PC-9 (cell line): ENCODE measurements at regions not wholly inside any gene's neighbourhood (a gene's known extent, or its start where the extent isn't known, plus 50 kb on each side); places are given as distances from the start of the nearest gene placed in this dataset.
A peak's percentile ranks its signal among the peaks of the same experiment; 100 is the strongest.

Experiments
- BruUV-seq: library from RNA; stranded (reverse); fragments of 400-500 nt; replicated peaks from 2 replicates; lab custom pipeline; 2021; lab: Mats Ljungman, UMichigan
- CTCF ChIA-PET: fragments of 300-600 bp; sonication (Branson Sonifier 250); formaldehyde crosslinking; loops from one replicate; lab custom pipeline; 2022; ENCODE audit warnings: antibody characterized with exemption; lab: Charles Lee
- POLR2A ChIA-PET: fragments of 300-600 bp; sonication (Branson Sonifier 250); formaldehyde crosslinking; loops from one replicate; lab custom pipeline; 2022; ENCODE audit warnings: antibody characterized with exemption; ENCODE audit not compliant: unreplicated experiment; lab: Charles Lee
- DNase-seq, 2 experiments: peaks; one replicate each; pipeline versions ENCODE4 v3.0.0 to v3.0.0-alpha.2; 2015 to 2022; ENCODE audit warnings: mixed read lengths in 1 of 2
- H2AFZ ChIP-seq: fragments of 200-600 bp; sonication (generic); 2 replicates; pipeline ENCODE4 v1.8.1; 2017; ENCODE audit warnings: antibody characterized with exemption
- H3F3A ChIP-seq: fragments of 200-600 bp; sonication (generic); 2 replicates; pipeline ENCODE4 v1.8.1; 2017; ENCODE audit warnings: antibody characterized with exemption, mild to moderate bottlenecking, low read depth; ENCODE audit not compliant: insufficient read depth
- H3K27ac ChIP-seq: fragments of 200-600 bp; sonication (generic); 2 replicates; pipeline ENCODE4 v1.6.1; 2016; ENCODE audit warnings: mixed run types
- H3K27me3 ChIP-seq: fragments of 200-600 bp; sonication (generic); 2 replicates; pipeline ENCODE4 v1.6.1; 2016; ENCODE audit warnings: low read depth, mixed run types; ENCODE audit not compliant: insufficient read depth
- H3K36me3 ChIP-seq: fragments of 200-600 bp; sonication (generic); 2 replicates; pipeline ENCODE4 v1.6.1; 2016; ENCODE audit warnings: low read depth, mixed run types
- H3K4me1 ChIP-seq: fragments of 200-600 bp; sonication (generic); replicated peaks from 2 replicates; pipeline ENCODE4 v1.6.1; 2016; ENCODE audit warnings: mixed run types; ENCODE audit not compliant: insufficient read depth
- H3K4me2 ChIP-seq: fragments of 200-600 bp; sonication (generic); 2 replicates; pipeline ENCODE4 v1.6.1; 2017; ENCODE audit warnings: mixed run types
- H3K4me3 ChIP-seq: fragments of 200-600 bp; sonication (generic); 2 replicates; pipeline ENCODE4 v1.6.1; 2016; ENCODE audit warnings: mixed run types
- H3K79me2 ChIP-seq: fragments of 200-600 bp; sonication (generic); 2 replicates; pipeline ENCODE4 v1.6.1; 2017; ENCODE audit warnings: low read depth, mixed run types
- H3K9me2 ChIP-seq: fragments of 200-600 bp; sonication (generic); 2 replicates; pipeline ENCODE4 v1.8.1; 2017; ENCODE audit warnings: mild to moderate bottlenecking; ENCODE audit not compliant: insufficient read depth
- H3K9me3 ChIP-seq: fragments of 200-600 bp; sonication (generic); 2 replicates; pipeline ENCODE4 v1.8.1; 2016; ENCODE audit warnings: low read depth; ENCODE audit not compliant: insufficient read depth
- H4K20me1 ChIP-seq: fragments of 200-600 bp; sonication (generic); 2 replicates; pipeline ENCODE4 v1.8.1; 2017; ENCODE audit not compliant: insufficient read depth
- CTCF ChIP-seq: fragments of 200-600 bp; sonication (generic); conservative IDR thresholded peaks from 2 replicates; pipeline ENCODE4 v1.6.1; 2017; ENCODE audit warnings: mixed run types, antibody characterized with exemption, mild to moderate bottlenecking, moderate library complexity
- EZH2 ChIP-seq: fragments of 200-600 bp; sonication (generic); IDR thresholded peaks from 2 replicates; pipeline ENCODE4 v1.8.0; 2017; ENCODE audit warnings: antibody characterized with exemption, low read depth
- intact Hi-C: fragments of 100-400 bp; cut with micrococcal nuclease; formaldehyde crosslinking; loops from one replicate; pipeline ENCODE4 v1.10.0; 2022; ENCODE audit not compliant: unreplicated experiment

DNA sequence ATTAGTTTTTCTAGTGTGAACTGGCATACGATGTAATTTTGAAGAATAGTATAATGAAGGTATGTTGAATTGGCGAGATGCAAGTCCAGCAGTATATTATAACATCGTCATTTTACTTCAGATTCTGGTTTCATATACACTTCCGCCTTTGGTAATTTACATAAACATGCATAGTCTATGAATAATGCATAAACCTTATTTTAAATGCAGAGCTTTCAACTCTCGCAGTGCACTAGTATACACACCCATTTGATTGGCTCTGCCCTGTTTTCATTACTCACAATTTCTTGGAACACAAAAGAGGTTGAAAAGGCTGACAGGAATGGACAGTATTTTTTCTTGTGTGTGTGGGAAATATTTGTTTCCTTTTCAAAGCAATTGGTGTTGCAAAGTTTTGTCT is 128.9 kb upstream of the CCNH start:
- intact Hi-C loops = loop anchor here (10.0 kb wide), 1 partner anchor 233 kb away; no protein-coding TSS in a partner anchor
- no peak overlapping the region for H3K27ac ChIP-seq
- no peaks in the 10 kb centered on the region for H3F3A ChIP-seq
- TF ChIP-seq EZH2 = no peak
- TF ChIP-seq CTCF = no peak
- no peak overlapping the region for H3K4me3 ChIP-seq
- H3K36me3 ChIP-seq = no peaks in the 10 kb centered on the region
- H3K4me2 ChIP-seq = no peak overlapping the region
- H4K20me1 ChIP-seq = no peaks in the 10 kb centered on the region
- H3K9me3 ChIP-seq = no peaks in the 10 kb centered on the region
- ChIA-PET POLR2A (no interaction called here), CTCF (interaction anchor here (0.8 kb wide), 1 partner anchor 16 kb away, joined by 4 read pairs; no protein-coding TSS in a partner anchor)
- H3K27me3 ChIP-seq = no peaks in the 10 kb centered on the region
- H3K4me1 ChIP-seq = no peaks in the 10 kb centered on the region
- no TSS peak for BruUV-seq
- no peaks in the 10 kb centered on the region for H3K9me2 ChIP-seq
- no peak for DNase-seq
- no peaks in the 10 kb centered on the region for H3K79me2 ChIP-seq
- H2AFZ ChIP-seq = no peak overlapping the region

GRCh38 chr5:87541033-87541432 is 128.3 kb upstream of the CCNH start:
- no peaks in the 10 kb centered on the region for H3F3A ChIP-seq
- H3K4me2 ChIP-seq = no peak overlapping the region
- H3K4me1 ChIP-seq = no peaks in the 10 kb centered on the region
- no peaks in the 10 kb centered on the region for H3K36me3 ChIP-seq
- H4K20me1 ChIP-seq = no peaks in the 10 kb centered on the region
- peak in 1 of 2 experiments; percentile 32 for DNase-seq
- no peak overlapping the region for H3K27ac ChIP-seq
- TF ChIP-seq EZH2 (no peak), CTCF (no peak)
- H3K27me3 ChIP-seq = no peaks in the 10 kb centered on the region
- intact Hi-C loops = loop anchor here (10.0 kb wide), 1 partner anchor 234 kb away; no protein-coding TSS in a partner anchor
- no peaks in the 10 kb centered on the region for H3K9me2 ChIP-seq
- POLR2A ChIA-PET = interaction anchor here (0.7 kb wide), 1 partner anchor 1647 kb away, joined by 7 read pairs; no protein-coding TSS in a partner anchor
- H3K9me3 ChIP-seq = no peaks in the 10 kb centered on the region
- CTCF ChIA-PET = interaction anchor here (0.8 kb wide), 1 partner anchor 15 kb away, joined by 4 read pairs; no protein-coding TSS in a partner anchor
- no peaks in the 10 kb centered on the region for H3K79me2 ChIP-seq
- no TSS peak for BruUV-seq
- H2AFZ ChIP-seq = no peak overlapping the region
- H3K4me3 ChIP-seq = no peak overlapping the region

DNA sequence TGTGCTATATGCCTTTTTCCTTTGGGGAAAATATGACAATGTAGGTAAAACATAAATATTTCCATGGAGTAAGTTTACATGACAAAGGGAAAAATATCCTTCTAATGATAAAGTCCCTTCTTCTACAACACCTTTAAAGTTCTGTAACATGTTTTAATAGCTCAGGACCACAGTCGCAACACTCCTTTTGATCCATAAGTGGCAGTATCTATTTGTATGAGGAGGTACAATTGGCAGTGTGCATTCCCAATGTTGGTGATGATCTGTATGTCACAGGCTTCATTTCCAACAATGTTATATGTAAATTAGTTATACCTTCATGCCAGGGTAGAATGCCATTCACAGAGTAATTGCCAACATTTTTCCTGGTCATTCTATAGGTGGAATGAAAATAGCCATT is 127.1 kb upstream of the CCNH start:
- H3K9me2 ChIP-seq = no peaks in the 10 kb centered on the region

More for the DNA sequence above, 127.1 kb upstream of the CCNH start:
- Histone ChIP-seq H3K4me2 (no peak overlapping the region), H3K27me3 (no peaks in the 10 kb centered on the region), H3K4me3 (no peak overlapping the region), H3K79me2 (no peaks in the 10 kb centered on the region), H3K9me3 (no peaks in the 10 kb centered on the region), H2AFZ (no peak overlapping the region), H3F3A (no peaks in the 10 kb centered on the region), H3K4me1 (no peaks in the 10 kb centered on the region), H3K27ac (no peak overlapping the region), H3K36me3 (no peaks in the 10 kb centered on the region), H4K20me1 (no peaks in the 10 kb centered on the region)
- BruUV-seq = no TSS peak
- ChIA-PET POLR2A (no interaction called here), CTCF (no interaction called here)
- DNase-seq = no peak
- TF ChIP-seq EZH2 (no peak), CTCF (no peak)
- intact Hi-C loops = loop anchor here (10.0 kb wide), 1 partner anchor 235 kb away; no protein-coding TSS in a partner anchor
